Duodenal mucosa (tissue), 2 donors: ENCODE measurements at regions not wholly inside any gene's neighbourhood (a gene's known extent, or its start where the extent isn't known, plus 50 kb on each side); places are given as distances from the start of the nearest gene placed in this dataset.

Source experiments
- H3K27ac ChIP-seq: one replicate; pipeline ENCODE4 v1.7.0; 2013; ENCODE audit warnings: low read depth, low read length
- H3K27me3 ChIP-seq, 2 donors: one replicate each; pipeline ENCODE4 v1.7.0; 2013; ENCODE audit warnings: low read length in 2 of 2, control low read depth in 1 of 2; ENCODE audit not compliant: insufficient read depth in 2 of 2, control insufficient read depth in 1 of 2
- H3K36me3 ChIP-seq, 2 donors: one replicate each; pipeline ENCODE4 v1.7.0; 2013; ENCODE audit warnings: low read length in 2 of 2, control low read depth in 1 of 2; ENCODE audit not compliant: insufficient read depth in 2 of 2, control insufficient read depth in 1 of 2
- H3K4me1 ChIP-seq, 2 donors: one replicate each; pipeline ENCODE4 v1.7.0; 2013; ENCODE audit warnings: low read length in 2 of 2, control low read depth in 1 of 2; ENCODE audit not compliant: insufficient read depth in 2 of 2, control insufficient read depth in 1 of 2
- H3K4me3 ChIP-seq, 2 donors: one replicate each; pipeline ENCODE4 v1.7.0; 2013; ENCODE audit warnings: low read length in 2 of 2, low read depth in 1 of 2
- H3K9ac ChIP-seq, 2 donors: one replicate each; pipeline ENCODE4 v1.7.0; 2013; ENCODE audit warnings: low read length in 2 of 2, low read depth in 1 of 2
- H3K9me3 ChIP-seq, 2 donors: one replicate each; pipeline ENCODE4 v1.7.0; 2013; ENCODE audit warnings: low read length in 2 of 2, control low read depth in 1 of 2; ENCODE audit not compliant: control insufficient read depth in 1 of 2

GRCh38 chr9:87109851-87110250 is 162.5 kb upstream of the GAS1 start:
- H3K4me3 ChIP-seq, result no peak overlapping the region
- H3K27ac ChIP-seq, result no peak overlapping the region
- H3K4me1 ChIP-seq, result no peaks in the 10 kb centered on the region

GRCh38 chr9:87111010-87111409 is 163.7 kb upstream of the GAS1 start:
- H3K9ac ChIP-seq, result no peak overlapping the region
- no peak overlapping the region for H3K4me3 ChIP-seq
- no peaks in the 10 kb centered on the region for H3K9me3 ChIP-seq
- H3K27ac ChIP-seq, result no peak overlapping the region
- no peaks in the 10 kb centered on the region for H3K27me3 ChIP-seq
- H3K36me3 ChIP-seq, result no peaks in the 10 kb centered on the region
- H3K4me1 ChIP-seq, result no peaks in the 10 kb centered on the region

More at GRCh38 chr9:87109851-87110250, 162.5 kb upstream of the GAS1 start:
- Histone ChIP-seq H3K36me3 (no peaks in the 10 kb centered on the region), H3K9ac (no peak overlapping the region), H3K9me3 (no peaks in the 10 kb centered on the region), H3K27me3 (no peaks in the 10 kb centered on the region)

DNA sequence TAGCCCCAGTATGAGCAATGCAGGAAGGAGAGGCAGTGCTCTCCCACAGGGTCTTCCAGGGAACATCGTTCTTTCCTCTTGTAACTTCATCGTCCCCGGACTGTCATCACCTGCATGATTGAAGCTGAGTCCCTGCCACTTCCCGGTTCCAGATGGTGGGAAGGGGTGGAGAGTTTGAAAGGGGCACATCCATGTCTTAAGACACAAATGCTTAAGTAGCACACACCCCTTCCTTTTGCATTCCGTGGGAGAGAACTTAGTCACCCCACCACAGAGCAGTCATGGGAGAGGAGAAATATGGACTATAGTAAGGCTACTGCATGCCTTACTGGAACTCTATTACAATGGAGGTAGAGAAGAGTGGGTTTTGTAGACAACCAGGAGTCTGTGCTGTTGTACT is 165.3 kb upstream of the GAS1 start:
- Histone ChIP-seq H3K9me3 (no peaks in the 10 kb centered on the region), H3K27ac (no peak overlapping the region), H3K27me3 (no peaks in the 10 kb centered on the region), H3K4me1 (no peaks in the 10 kb centered on the region), H3K4me3 (no peak overlapping the region), H3K36me3 (no peaks in the 10 kb centered on the region), H3K9ac (no peak overlapping the region)

DNA sequence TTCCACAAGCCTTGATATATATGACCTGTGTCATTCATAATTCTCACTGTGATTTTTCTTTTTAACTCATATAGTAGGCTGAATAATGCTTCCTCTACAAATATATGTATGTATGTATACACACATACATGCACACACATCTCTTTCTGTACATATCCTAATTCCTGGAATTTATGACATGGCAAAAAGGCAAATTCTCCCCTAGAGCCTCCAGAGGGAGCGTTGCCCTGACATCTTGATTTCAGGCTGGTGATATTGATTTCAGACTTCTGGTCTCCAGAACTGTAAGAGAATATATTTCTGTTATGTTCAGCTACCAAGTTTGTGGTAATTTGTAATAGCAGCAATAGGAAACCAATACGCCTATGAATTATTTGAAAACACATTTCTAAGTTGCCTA is 166.6 kb upstream of the GAS1 start:
- H3K4me1 ChIP-seq, result no peaks in the 10 kb centered on the region
- no peaks in the 10 kb centered on the region for H3K27me3 ChIP-seq
- no peak overlapping the region for H3K9ac ChIP-seq
- H3K27ac ChIP-seq, result no peak overlapping the region
- H3K36me3 ChIP-seq, result no peaks in the 10 kb centered on the region
- no peak overlapping the region for H3K4me3 ChIP-seq
- no peaks in the 10 kb centered on the region for H3K9me3 ChIP-seq

GRCh38 chr9:87115785-87116184 is 168.5 kb upstream of the GAS1 start:
- no peak overlapping the region for H3K9ac ChIP-seq
- H3K27ac ChIP-seq, result no peak overlapping the region
- H3K4me1 ChIP-seq, result no peaks in the 10 kb centered on the region

GRCh38 chr9:87116492-87116891 is 169.2 kb upstream of the GAS1 start:
- H3K27me3 ChIP-seq, result no peaks in the 10 kb centered on the region
- no peak overlapping the region for H3K9ac ChIP-seq
- no peak overlapping the region for H3K27ac ChIP-seq
- H3K4me3 ChIP-seq, result no peak overlapping the region
- H3K4me1 ChIP-seq, result no peaks in the 10 kb centered on the region
- H3K36me3 ChIP-seq, result no peaks in the 10 kb centered on the region
- no peaks in the 10 kb centered on the region for H3K9me3 ChIP-seq

More at GRCh38 chr9:87115785-87116184, 168.5 kb upstream of the GAS1 start:
- no peaks in the 10 kb centered on the region for H3K27me3 ChIP-seq
- H3K36me3 ChIP-seq, result no peaks in the 10 kb centered on the region
- no peaks in the 10 kb centered on the region for H3K9me3 ChIP-seq
- no peak overlapping the region for H3K4me3 ChIP-seq

DNA sequence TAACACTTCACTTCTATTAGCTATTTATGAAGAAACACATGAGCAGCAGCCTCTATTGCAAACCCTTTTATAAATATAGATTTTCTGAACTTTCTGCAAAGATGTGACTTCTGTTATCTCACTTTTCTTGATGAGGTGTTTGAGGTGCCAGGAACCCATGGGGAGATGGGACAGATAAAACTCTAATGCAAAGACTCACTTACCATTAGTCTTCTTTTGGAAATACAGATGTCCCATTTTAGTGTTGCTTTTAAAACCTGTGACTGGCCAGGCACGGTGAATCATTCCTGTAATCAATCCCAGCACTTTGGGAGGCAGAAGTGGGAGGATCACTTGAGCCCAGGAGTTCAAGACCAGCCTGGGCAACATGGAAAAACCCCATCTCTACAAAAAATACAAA is 171.3 kb upstream of the GAS1 start:
- Histone ChIP-seq H3K36me3 (no peaks in the 10 kb centered on the region), H3K27me3 (no peaks in the 10 kb centered on the region), H3K9me3 (no peaks in the 10 kb centered on the region), H3K9ac (no peak overlapping the region), H3K4me3 (no peak overlapping the region), H3K27ac (no peak overlapping the region), H3K4me1 (no peaks in the 10 kb centered on the region)

- no peak overlapping the region for H3K4me3 ChIP-seq
- no peaks in the 10 kb centered on the region for H3K27me3 ChIP-seq
- no peaks in the 10 kb centered on the region for H3K9me3 ChIP-seq
- H3K4me1 ChIP-seq, result no peaks in the 10 kb centered on the region
- no peak overlapping the region for H3K9ac ChIP-seq
- no peaks in the 10 kb centered on the region for H3K36me3 ChIP-seq
- H3K27ac ChIP-seq, result no peak overlapping the region
Measured at GRCh38 chr9:87119328-87119881, 172.1 kb upstream of the GAS1 start.

DNA sequence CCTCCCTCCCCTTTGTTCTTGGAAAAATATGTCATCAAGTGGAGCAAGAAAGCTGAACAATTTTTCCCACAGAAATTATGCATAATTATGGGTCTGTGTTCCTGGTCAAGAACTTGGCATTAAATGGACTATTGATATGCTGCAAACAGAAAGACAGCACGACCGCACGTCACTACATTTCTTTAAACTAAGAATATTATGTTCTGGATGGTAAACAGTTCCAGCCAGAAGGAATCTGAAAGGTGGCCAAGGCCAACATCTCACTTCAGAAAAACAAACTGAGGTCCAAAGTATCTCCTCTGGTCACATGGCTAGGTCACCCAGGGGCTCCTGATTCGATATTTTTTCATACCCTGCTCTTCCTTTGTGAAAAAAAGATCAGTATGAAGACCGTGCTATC is 173.3 kb upstream of the GAS1 start:
- Histone ChIP-seq H3K9ac (no peak overlapping the region), H3K36me3 (no peaks in the 10 kb centered on the region), H3K9me3 (no peaks in the 10 kb centered on the region), H3K4me3 (no peak overlapping the region), H3K4me1 (no peaks in the 10 kb centered on the region), H3K27ac (no peak overlapping the region), H3K27me3 (no peaks in the 10 kb centered on the region)

- H3K4me3 ChIP-seq, result no peak overlapping the region
- H3K9me3 ChIP-seq, result no peaks in the 10 kb centered on the region
- no peaks in the 10 kb centered on the region for H3K36me3 ChIP-seq
- no peaks in the 10 kb centered on the region for H3K27me3 ChIP-seq
- H3K27ac ChIP-seq, result no peak overlapping the region
- no peak overlapping the region for H3K9ac ChIP-seq
- no peaks in the 10 kb centered on the region for H3K4me1 ChIP-seq
Measured at GRCh38 chr9:87122947-87123685, 175.8 kb upstream of the GAS1 start.
